Epithelial cell of proximal tubule (primary cell): ENCODE measurements at regions not wholly inside any gene's neighbourhood (a gene's known extent, or its start where the extent isn't known, plus 50 kb on each side); places are given as distances from the start of the nearest gene placed in this dataset.
"Not testable (repeated sequence)": the region's sequence is repeated elsewhere in the genome, so short reads cannot be mapped to it uniquely, and the experiment has no call there.

Experiments
- DNase-seq: peaks from one replicate; pipeline ENCODE4 v3.0.0-alpha.2; 2011; ENCODE audit warnings: low read depth
- H3K4me3 ChIP-seq: 2 replicates; pipeline ENCODE4 v1.5.1; 2011; ENCODE audit warnings: low read depth, mild to moderate bottlenecking, low read length
- TF ChIP-seq, protein P1 (sequence below): conservative IDR thresholded peaks from 2 replicates; pipeline ENCODE4 v1.5.1; 2012; ENCODE audit warnings: low read depth, mild to moderate bottlenecking, low read length

DNA sequence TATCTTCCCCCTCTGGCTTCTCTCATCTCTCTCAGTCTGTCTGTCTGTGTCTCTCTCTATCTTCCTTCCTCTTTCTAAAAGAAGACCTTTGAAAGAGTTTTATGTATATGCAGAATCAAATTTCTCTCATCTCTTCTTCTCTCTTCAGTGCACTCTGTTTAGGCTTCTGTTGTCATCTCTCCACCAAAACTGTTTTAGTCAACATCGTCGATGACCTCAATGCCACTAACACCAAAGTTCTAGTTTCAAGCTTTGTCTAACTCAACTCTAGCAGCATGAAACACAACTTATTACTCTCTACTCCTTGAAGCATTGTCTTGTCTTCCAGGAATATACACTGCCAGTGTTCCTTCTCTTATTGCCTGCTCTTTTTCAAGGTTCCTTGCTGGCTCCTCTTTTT lies 163.9 kb downstream of the POTEC start:
- H3K4me3 ChIP-seq, DNase-seq: not testable (repeated sequence)

DNA sequence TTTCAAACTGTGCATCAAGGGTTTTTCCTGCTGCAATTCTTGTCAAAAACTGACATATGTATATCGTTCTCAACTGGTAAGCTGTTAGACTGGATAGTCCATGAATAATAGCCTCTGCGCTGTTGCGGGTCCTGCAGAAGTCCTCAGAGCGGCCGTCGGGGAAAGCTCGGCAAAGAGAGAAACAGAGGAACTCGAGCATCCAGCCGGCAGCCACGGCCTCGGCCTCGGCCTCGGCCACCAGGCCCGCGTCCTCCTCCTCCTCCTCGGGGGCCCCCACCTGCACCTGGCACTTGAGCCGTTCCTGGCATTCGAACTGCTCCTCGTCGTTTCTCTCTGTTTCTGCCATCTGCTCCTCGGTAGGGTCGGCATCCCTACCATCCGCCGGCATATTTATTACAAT lies 165.0 kb downstream of the POTEC start:
- not testable (repeated sequence) for H3K4me3 ChIP-seq, DNase-seq

DNA sequence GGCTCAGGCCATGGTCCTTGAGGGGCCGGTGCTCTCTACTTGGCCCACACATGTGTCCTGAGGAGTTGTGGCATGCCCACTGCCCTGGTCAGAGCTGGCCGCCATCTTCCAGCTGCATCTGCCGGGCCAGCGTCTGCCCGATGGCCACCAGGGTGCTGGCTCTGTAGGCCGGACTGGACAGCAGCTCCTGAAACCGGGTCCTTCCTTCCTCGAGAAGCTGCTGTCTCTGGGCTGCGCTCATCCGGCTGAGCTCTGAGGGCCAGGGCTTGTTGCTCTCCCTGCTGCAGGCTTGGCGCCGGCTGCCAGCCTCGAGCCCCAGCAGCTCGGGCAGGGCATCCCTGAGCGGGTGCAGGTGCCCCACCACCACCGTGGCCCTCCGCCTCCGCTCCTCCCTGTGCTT lies 182.1 kb downstream of the POTEC start:
- not testable (repeated sequence) for DNase-seq, H3K4me3 ChIP-seq

DNA sequence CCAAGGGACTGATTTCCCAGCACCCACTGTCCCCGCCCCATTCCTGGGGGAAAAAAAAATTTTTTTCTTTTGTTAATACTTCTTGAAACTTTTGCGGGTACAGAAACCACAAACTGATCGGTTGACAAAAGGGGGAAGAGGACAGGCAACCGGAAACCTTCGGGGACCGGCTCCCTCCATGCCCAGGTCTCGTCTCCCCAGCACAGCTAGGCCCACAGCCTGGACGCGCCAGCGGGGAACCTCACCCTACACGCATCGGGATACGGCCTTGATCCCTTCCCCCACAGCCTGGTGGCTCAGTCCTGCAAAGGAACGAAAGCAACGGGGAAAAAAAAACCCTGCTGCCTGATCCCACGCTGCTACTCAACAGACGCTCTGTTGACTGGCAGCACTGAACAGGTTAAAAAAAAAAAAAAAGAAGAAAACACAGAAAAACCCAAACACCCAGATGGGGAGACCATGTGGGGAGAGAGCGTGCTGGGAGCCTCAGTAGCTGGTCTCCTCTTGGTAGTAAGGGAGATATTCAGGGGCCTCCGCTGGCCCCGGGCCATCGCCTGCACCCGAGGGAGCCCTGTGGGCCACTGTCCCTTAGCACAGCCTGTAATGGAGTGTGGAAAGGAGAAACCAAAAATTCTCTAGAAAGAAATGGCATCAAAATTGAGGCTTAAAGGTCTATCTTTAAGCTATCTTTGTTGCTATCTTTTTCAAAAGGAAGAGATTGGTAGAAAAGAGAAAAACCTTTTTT lies 185.7 kb downstream of the POTEC start:
- not testable (repeated sequence) for H3K4me3 ChIP-seq

DNA sequence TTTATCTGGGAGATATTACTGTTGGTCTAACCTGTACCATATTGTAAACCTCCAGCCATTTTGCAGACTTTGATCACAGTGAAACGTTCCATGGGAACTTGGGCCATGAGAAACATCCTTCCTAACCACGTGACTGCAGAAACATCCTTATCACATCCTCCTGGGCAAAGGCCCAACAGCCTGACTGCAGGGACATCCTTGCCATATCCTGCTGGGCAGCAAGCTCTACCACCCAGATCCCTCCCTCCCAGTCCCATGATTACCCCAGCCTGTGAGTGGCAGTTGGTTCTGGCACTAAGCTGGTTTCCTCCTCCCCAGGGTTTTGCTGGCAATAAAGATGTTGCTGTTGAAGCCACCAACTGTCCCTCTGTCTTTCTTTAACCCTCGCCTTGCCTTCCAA lies 201.2 kb downstream of the POTEC start:
- DNase-seq, H3K4me3 ChIP-seq: not testable (repeated sequence)

More for the DNA sequence above, 185.7 kb downstream of the POTEC start:
- DNase-seq, result not testable (repeated sequence)

DNA sequence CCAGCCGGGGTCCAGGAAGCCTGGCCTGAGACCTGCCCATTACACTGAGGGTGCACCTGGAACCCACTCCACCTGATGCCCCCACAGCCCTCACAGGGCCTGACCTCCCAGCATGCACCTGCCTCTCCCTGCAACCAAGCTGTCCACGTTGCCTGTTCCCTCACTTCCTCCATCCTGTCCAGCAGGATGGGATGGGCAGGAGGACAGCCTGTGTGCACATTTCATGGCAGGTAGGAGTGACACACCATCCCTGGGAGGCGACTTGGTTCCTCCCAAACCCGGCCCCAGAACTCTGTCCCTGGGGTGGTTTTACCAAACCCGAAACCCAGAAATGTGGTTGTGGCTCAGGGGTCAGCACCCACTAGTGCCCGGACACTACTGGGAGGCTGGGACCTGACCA lies 203.8 kb upstream of the ZNF519 start:
- not testable (repeated sequence) for H3K4me3 ChIP-seq

DNA sequence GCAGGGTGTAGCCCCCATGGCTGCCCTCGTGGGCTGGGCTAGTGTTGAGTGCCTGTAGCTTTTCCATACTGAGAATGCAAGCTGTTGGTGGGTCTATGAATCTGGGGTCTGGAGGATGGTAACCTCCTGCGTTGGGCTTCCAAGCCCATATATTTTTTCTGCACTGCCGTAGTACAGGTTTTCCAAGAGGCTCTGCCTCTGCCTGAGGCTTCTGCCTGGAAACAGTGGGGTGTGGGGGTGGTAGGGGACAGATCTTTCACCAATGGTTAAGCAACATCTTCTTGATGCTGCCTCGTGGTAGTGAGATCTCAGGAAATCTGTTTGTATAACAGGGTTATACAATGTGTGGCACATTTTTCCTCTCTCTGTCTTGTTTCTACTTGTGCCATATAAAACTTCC lies 189.0 kb upstream of the ZNF519 start:
- H3K4me3 ChIP-seq, DNase-seq: not testable (repeated sequence)

More for the DNA sequence above, 203.8 kb upstream of the ZNF519 start:
- DNase-seq, result not testable (repeated sequence)

DNA sequence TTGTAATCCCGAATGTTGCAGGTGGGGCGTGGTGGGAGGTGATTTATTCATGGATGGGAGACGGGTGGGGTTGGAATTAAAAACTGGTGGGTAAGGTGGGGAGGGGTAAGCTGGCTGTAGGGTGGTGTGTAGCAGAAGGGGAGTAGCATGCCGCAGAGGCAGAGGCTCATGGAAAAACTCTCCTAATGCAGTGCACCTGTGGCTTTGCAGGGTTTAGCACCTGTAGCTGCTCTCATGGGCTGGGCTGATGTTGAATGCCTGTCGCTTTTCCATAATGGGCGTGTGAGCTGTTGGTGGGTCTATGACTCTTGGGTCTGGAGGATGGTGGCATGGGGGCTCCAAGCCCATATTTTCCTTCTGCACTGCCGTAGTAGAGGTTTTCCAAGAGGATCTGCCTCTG lies 169.0 kb upstream of the ZNF519 start:
- not testable (repeated sequence) for H3K4me3 ChIP-seq, DNase-seq

DNA sequence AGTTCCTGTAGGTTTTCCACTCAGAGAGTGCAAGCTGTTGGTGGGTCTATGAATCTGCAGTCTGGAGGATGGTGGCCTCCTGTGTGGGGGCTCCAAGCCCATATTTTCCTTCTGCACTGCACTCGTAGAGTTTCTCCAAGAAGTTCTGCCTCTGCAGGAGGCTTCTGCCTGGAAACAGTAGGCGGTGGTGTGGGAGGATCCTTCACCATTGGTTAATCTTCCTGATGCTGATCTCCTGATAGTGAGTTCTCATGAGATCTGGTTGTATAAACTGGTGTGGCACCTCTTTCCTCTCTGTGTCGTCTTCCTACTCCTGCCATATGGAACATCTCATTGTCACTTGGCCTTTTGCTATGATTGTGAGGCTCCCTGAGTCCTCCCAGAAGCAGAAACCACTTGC lies 162.8 kb upstream of the ZNF519 start:
- DNase-seq, H3K4me3 ChIP-seq: not testable (repeated sequence)

DNA sequence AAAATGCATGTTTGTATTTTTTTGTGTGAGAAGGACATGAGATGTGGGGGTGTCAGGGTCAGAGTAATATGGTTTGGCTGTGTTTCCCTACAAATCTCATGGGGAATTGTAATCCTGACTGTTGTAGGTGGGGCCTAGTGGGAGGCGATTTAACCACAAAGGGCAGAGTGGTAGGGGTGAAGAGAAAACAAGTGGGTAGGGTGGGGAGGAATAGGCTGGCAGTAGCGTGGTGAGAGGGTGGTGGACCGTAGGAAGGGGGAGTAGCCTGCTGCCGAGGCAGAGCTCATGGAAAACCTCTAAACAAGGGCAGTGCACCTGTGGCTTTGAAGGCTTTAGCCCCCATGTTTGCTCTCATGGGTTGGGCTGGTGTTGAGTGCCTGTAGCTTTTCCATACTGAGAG lies 152.8 kb upstream of the ZNF519 start:
- DNase-seq, result no peak
- H3K4me3 ChIP-seq, result no peak overlapping the region
- TF ChIP-seq, protein P1, sequence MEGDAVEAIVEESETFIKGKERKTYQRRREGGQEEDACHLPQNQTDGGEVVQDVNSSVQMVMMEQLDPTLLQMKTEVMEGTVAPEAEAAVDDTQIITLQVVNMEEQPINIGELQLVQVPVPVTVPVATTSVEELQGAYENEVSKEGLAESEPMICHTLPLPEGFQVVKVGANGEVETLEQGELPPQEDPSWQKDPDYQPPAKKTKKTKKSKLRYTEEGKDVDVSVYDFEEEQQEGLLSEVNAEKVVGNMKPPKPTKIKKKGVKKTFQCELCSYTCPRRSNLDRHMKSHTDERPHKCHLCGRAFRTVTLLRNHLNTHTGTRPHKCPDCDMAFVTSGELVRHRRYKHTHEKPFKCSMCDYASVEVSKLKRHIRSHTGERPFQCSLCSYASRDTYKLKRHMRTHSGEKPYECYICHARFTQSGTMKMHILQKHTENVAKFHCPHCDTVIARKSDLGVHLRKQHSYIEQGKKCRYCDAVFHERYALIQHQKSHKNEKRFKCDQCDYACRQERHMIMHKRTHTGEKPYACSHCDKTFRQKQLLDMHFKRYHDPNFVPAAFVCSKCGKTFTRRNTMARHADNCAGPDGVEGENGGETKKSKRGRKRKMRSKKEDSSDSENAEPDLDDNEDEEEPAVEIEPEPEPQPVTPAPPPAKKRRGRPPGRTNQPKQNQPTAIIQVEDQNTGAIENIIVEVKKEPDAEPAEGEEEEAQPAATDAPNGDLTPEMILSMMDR, result no peak

DNA sequence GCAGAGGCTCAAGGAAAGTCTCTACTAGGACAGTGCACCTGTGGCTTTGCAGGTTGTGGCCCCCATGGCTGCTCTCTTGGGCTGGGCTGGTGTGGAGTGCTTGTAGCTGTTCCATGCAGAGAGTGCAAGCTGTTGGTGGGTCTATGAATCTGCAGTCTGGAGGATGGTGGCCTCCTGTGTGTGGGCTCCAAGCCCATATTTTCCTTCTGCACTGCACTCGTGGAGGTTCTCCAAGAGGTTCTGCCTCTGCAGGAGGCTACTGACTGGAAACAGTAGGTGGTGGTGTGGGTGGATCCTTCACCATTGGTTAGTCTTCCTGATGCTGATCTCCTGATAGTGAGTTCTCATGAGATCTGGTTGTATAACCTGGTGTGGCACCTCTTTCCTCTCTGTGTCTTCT lies 143.2 kb upstream of the ZNF519 start:
- not testable (repeated sequence) for H3K4me3 ChIP-seq, DNase-seq

DNA sequence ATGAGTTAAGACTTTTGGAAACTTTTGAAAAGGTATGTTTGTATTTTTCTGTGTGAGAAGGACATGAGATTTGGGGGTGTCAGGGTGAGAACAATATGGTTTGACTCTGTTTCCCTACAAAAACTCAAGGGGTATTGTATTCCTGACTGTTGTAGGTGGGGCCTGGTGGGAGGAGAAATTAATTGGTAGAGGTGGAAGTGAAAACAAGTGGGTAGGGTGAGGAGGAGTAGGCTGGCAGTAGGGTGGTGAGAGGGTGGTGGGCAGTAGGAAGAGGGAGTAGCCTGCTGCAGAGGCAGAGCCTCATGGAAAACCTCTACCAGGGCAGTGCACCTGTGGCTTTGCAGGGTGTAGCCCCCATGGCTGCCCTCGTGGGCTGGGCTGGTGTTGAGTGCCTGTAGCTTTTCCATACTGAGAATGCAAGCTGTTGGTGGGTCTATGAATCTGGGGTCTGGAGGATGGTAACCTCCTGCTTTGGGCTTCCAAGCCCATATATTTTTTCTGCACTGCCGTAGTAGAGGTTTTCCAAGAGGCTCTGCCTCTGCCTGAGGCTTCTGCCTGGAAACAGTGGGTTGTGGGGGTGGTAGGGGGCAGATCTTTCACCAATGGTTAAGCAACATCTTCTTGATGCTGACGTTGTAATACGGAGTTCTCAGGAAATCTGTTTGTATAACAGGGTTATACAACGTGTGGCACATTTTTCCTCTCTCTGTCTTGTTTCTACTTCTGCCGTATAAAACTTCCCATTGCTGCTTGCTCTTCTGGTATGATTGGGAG lies 133.6 kb upstream of the ZNF519 start:
- not testable (repeated sequence) for DNase-seq, H3K4me3 ChIP-seq

DNA sequence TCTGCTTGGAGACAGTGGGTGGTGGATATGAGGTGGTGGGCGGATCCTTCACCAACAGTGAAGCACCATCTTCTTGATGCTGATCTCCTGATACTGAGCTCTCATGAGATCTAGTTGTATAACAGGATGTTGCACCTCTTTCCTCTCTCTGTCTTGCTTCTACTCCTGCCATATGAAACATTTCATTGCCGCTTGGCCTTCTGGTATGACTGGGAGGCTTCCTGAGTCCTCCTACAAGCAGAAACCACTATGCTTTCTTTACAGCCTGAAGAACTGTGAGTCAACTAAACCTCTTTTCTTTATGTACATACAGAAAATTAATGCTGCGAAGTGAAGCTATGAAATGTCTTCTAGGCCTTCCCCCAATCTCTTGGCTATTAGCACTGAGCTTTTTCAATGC lies 130.6 kb upstream of the ZNF519 start:
- not testable (repeated sequence) for H3K4me3 ChIP-seq, DNase-seq

DNA sequence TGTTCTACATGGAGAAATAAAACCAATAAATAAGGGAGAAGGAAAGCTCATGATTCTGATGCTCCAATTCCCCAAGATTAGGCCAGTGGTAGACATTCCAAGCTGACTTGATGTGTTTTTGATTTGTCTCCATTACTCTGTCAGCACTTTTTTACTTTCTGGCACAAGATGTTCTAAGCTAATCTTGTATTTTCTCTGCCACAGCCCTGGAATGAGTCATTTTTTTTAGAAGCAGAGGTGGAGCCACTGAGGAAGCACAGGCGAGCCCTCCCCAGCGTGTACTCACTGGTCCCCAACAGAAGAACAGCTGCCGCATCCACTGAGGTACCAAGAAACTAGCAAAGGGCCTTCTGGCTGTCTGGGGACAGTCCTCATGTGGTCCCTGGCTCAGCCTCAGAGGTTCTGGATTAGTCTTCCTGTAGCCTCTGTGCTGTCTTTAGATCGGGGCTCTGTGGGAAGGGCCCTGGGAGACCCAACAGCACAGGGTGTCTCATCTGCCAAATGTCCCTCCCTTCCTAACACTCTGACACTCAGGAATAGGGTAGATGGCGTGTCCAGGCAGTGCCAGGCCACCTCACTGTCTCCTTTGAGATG lies 117.9 kb upstream of the ZNF519 start:
- not testable (repeated sequence) for DNase-seq, H3K4me3 ChIP-seq

DNA sequence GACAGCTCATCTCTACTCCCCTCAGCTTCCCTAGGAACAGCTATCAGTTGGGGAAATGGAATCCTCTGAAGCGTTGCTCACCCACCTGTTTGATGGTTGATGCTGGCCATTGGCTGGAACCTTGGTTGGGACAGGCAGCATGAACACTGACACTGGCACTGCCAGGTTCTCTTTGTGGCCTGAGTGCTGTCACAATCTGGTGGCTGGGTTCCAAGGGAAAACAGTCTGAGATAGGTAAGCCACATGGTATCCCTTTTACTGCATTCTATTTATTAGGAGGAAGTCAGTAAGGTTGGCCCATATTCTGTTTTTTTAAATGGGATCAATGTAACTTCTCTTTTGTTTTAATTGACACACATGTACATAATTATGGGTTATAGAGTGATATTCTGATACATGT lies 107.0 kb upstream of the ZNF519 start:
- not testable (repeated sequence) for DNase-seq, H3K4me3 ChIP-seq

DNA sequence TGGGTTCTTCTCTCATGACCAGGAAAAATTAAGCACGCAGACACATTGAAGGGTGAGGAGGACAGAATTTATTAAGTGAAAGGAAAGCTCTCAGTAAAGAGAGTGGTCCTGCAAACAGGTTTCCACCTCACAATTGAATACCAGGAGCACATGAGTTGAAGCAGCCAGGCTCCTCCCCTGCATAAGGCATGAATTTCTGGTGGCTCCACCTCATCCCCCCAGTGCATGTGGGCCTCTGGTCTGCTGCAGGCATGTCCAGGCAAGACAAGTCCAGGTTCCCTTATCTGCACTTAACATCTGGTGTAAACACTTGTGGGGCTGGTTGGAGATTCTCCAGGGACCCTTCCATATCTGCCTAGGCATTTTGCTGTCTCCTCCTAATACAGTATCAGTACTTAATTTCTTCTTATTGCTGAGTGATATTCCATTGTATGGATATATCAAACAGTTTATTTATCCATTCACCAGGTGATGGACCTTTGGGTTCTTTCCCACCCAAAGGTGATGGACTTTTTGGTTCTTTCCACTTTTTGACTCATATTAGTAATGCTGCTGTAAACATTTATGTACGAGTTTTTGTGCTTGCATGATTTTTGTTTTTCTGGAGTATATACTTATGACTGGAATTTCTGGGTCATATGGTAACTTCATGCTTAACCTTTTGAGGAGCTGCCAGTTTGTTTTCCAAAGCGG lies 104.3 kb upstream of the ZNF519 start:
- H3K4me3 ChIP-seq, DNase-seq: not testable (repeated sequence)

DNA sequence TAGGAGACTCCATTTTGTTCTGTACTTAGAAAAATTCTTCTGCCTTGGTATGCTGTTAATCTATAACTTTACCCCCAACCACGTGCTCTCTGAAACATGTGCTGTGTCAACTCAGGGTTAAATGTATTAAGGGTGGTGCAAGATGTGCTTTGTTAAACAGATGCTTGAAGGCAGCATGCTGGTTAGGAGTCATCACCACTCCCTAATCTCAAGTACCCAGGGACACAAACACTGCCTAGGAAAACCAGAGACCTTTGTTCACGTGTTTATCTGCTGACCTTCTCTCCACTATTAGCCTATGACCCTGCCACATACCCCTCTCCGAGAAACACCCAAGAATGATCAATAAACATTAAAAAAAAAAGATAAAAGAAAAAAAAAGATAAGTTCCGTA lies 93.0 kb upstream of the ZNF519 start:
- DNase-seq, H3K4me3 ChIP-seq: not testable (repeated sequence)
